T follicular helper cell (primary cell): ENCODE measurements at regions not wholly inside any gene's neighbourhood (a gene's known extent, or its start where the extent isn't known, plus 50 kb on each side); places are given as distances from the start of the nearest gene placed in this dataset.

ENCODE experiments used
- DNase-seq: peaks from one replicate; pipeline ENCODE4 v3.0.0-alpha.2; 2020; ENCODE audit warnings: low read depth

- DNase-seq, result no peak
Measured at GRCh38 chr18:42137693-42138375, 182.8 kb downstream of the PIK3C3 start.

- no peak for DNase-seq
Measured at GRCh38 chr18:42141439-42141838, 186.4 kb downstream of the PIK3C3 start.

- DNase-seq, result no peak
Measured at GRCh38 chr18:42155024-42155423, 200.0 kb downstream of the PIK3C3 start.

GRCh38 chr18:42156281-42156680 is 201.2 kb downstream of the PIK3C3 start:
- no peak for DNase-seq

DNA sequence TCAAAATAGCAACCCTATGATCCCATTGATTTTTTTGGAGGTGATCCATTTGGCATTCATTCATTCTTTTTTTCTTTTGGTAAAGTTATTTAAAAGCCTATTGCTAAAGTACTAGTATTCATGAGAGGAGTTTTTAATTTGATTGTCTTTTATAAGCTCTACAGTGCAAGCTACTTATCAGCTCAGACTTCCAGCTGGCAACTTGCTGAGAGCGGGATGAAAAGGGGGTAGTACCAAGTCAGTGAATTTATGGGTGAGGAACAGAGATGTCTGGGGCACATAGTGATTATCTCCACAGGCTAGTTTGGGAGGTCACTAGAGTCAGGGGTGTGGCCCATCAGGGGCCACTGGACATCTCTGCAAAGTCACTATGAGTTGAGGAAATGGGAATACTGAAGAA is 202.4 kb downstream of the PIK3C3 start:
- DNase-seq, result no peak

DNA sequence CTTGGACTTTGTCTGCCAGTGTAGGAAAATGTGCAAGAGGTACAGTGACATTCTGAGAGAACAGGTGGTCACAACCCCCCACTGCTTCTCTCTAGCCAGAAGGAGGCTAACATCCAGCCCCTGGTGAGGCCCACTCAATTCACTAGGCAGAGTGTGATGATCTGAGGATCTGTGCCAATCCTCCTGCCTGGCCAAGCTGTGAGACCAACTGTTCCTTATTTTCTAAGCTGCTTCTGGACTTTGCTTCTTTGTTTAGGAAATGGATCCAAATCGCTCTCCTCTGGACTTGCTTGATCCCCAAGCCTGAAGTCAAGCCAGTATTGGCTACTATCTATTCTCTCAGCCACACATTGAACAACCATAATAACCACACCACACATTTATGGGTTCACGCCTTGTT is 202.8 kb downstream of the PIK3C3 start:
- DNase-seq, result no peak

- no peak for DNase-seq
Measured at GRCh38 chr18:42159146-42159545, 204.1 kb downstream of the PIK3C3 start.

DNA sequence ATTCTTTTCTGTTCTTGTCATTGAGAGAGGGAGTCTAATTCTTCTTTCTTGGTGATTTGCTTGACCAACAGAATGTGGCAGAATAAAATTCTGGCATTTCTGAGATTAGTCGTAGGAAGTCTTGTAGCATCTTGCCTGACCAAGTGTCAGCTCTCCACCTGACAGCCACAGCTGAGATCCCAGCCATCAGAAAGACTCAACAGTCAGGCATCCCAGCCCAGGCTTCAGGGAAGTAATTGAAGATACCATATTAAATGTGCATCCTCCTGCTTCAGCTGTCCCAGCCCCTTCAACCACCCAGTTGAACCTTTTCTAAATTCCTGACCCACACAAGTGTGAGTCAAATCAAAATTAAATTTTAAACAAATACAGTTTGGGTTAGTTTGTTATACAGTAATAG is 208.3 kb downstream of the PIK3C3 start:
- no peak for DNase-seq

DNA sequence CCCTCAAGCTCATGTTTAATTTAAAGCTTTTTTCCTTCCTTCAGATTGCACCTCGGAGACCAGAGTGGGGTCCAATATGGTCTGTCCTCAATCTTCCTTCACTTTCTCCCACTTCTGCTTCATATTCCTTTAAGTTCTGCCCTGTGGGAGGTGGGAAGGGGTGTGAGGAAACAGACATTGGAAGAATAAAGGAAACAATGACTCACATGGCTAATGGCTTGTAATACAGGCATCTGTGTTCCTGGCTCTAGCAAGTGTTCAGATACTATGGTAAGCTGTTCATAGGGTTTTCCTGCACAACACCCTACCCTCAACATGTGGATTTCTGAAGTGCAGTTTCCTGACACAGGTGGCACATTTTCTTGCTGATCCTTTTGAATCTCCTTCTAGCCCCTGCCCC is 209.5 kb downstream of the PIK3C3 start:
- DNase-seq, result no peak

DNA sequence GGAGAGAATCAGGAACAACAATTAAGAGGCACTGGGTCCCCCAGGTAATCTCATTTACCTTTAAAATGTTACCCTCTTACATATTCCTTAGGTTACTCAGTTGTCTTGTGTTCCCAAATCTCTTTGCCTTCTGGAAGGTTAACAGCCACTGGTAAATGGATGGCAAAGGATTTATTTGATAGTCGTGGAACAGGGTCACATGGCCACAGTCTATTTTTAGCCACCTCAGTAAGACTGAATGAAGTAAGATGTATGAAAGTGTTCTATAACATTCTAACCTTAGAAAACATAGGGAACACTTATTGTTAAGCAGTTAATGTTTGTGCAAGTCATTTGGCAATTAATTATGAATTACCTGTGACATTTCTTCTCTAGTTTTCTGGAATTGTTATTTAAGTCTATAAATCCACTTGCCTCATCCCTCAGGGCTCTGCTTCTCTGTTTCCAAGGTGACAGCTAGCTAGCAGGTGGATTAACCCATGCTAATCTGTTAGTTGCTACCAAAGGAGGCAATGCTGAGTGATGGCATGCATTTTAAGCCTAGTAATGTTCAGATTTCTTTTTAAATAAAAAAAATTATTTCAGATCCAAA is 211.0 kb downstream of the PIK3C3 start:
- DNase-seq, result no peak

DNA sequence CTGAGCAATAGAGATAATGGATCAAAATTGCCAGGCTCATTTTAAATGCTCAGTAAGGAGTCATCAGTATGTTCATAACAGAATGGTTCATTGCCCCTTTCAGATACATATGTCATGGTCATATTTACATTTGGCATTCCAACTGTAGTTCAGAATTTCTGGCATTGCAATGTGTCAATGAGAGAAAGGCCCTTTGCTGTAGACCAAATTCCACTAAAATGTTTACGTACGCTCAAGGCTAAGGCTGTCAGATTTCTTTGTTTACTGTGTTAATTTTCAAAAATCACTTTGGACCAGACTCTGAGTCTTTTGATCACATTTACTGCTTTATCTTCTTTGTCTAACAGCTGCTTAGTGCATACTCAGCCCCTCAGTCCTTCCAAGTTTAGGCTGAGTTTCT is 213.5 kb downstream of the PIK3C3 start:
- DNase-seq, result no peak

GRCh38 chr18:42168907-42169306 is 213.9 kb downstream of the PIK3C3 start:
- no peak for DNase-seq

DNA sequence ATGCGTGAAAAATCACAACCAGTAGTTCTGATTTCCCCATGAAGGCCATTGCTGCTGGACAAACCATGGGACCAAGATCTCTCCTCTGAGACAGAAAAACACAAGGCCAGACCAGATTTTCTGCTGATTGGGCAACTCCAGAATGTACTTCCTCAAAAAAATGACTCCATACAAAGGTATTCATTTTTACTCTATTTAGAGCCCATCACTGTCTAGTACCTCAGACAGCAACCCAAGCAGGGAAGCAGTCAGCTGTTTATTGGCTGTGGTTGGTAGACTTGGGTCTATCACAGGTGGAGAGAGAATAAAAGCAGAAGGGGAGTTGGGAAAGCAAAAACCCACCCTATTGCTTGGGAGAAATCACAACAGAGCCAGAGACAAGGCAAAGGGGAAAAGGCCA is 219.9 kb downstream of the PIK3C3 start:
- no peak for DNase-seq

DNA sequence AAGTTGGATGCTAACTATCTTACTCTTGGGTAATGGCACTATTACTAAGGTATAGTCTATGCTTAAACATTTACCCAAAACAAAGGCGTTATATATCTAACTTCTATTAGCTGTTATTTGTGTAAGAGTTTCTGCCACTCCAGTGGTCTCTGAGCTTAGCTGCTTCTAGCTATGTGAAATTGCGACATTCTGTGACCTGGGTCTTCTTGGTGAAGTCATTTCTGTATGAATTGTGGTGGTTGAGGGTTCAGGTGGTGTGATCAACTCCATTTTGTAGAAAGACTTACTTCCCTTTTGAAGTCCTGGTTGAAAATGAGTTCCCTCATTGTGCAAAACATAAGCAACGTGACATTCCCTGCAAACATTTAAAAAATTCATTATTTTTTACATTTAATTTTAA is 221.6 kb downstream of the PIK3C3 start:
- no peak for DNase-seq

GRCh38 chr18:42177390-42177789 is 222.4 kb downstream of the PIK3C3 start:
- DNase-seq, result no peak

DNA sequence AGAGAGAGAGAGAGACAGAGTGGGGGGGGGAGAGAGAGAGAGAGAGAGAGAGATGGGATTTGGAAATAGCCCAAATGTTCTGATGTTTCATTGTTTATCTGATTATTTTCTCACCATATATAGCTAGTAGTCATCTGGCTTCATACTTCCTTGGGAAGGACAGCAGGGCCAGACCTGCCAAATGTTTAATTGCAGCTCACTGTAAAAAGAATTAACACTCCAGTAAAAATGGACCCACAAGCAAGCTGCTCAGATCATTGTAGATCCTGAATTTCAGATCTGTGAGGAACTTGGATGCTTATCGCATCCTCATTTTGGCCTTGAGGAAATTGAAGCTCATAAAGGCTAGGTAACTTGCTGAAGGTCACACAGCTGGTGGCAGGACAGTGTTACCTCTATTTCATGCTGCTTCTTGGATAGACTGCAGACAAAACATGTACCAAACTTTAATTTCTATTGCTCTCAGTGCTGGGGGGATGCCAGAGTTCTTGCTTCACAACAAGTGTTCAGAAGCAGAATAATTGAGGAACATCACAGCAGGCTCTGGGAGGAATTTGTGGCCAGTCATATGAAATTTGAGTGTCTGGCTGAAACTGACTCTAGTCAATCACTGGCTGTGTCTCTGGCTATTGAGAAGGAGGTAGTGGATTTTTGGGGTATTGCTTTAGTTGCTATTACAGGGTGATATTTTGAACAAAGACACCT is 223.5 kb downstream of the PIK3C3 start:
- DNase-seq, result no peak

- DNase-seq, result no peak
Measured at GRCh38 chr18:42179542-42180121, 224.6 kb downstream of the PIK3C3 start.

GRCh38 chr18:42181474-42181873 is 226.4 kb downstream of the PIK3C3 start:
- DNase-seq, result no peak

- DNase-seq, result no peak
Measured at GRCh38 chr18:42182728-42183700, 228.0 kb downstream of the PIK3C3 start.

DNA sequence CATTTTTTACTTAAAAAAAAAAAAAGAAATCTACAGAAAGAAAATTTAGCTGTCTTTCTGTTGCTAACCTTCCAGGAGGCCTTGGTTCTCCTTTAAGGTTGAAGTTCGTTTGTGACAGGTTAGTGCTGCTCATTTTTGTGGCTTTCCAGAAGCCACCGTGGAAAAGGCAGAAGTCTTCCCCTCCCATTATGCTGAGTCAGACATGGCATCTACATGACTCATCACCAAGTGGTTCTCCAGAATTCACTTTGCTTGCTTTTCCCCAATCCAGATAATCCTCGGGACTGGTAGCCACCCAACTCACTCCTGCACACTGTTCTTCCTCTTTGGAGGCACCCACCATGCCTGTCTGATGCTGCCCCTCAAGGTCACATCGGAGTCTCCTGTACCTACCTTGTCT is 228.7 kb downstream of the PIK3C3 start:
- DNase-seq, result no peak

DNA sequence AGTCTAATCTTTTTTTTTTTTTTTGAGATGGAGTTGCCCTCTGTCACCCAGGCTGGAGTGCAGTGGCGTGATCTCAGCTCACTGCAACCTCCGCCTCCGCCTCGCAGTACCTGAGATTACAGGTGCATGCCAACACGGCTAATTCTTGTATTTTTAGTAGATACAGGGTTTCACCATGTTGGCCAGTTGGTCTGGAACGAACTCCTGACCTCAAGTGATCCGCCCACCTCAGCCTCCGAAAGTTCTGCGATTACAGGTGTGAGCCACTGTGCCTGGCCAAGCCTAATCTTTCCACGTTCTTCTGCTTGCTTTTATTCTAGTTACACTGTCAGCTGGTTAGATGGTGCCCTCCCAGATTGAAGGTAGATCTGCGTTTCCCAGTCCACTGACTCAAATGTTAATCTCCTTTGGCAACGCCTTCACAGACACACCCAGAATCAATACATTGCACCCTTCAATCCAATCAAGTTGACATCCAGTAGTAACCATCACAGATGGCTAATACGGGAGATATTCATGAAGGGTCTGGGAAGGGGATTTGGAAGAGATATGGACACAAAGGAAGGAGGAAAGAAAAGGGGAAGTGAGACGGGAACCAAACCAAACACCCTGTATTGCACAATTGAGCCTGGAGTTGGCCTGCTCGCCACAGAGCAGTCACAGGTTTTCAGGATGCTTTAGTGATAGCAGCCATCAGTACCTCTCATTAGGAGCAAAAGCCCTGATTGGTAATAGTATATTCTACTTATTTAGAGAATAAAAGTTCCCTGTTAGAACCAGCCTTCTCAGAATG is 229.8 kb downstream of the PIK3C3 start:
- no peak for DNase-seq
